Fibroblast of villous mesenchyme (primary cell): ENCODE measurements at regions not wholly inside any gene's neighbourhood (a gene's known extent, or its start where the extent isn't known, plus 50 kb on each side); places are given as distances from the start of the nearest gene placed in this dataset.

ENCODE experiments used
- DNase-seq: peaks from one replicate; pipeline ENCODE4 v3.0.0-alpha.2; 2010; ENCODE audit warnings: low read depth
- H3K4me3 ChIP-seq: 2 replicates; pipeline ENCODE4 v1.5.1; 2011; ENCODE audit warnings: low read depth, mild to moderate bottlenecking, low read length
- TF ChIP-seq, protein P1 (sequence below): IDR thresholded peaks from 2 replicates; pipeline ENCODE4 v1.5.1; 2012; ENCODE audit warnings: low read depth, mild to moderate bottlenecking, low read length; ENCODE audit not compliant: insufficient read depth

DNA sequence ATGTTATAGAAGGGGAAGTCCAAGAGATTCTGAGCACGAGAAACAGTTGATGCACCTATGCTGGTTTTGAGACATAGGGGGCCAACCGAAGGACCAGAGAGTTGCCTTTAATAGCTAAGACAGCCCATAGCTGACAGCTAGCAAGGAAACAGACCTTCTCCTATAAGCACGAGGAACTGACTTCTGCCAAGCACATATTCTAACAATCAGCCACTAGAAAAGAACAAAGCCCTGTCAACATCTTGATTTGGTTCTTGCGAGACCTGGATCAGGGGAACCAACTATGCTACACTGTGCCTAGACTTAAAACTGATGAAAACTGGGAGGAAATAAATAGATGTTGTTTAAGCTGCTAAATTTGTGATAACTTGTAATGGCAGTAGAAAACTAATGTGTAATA is 785.6 kb downstream of the TMTC2 start:
- DNase-seq = no peak
- TF ChIP-seq, protein P1, sequence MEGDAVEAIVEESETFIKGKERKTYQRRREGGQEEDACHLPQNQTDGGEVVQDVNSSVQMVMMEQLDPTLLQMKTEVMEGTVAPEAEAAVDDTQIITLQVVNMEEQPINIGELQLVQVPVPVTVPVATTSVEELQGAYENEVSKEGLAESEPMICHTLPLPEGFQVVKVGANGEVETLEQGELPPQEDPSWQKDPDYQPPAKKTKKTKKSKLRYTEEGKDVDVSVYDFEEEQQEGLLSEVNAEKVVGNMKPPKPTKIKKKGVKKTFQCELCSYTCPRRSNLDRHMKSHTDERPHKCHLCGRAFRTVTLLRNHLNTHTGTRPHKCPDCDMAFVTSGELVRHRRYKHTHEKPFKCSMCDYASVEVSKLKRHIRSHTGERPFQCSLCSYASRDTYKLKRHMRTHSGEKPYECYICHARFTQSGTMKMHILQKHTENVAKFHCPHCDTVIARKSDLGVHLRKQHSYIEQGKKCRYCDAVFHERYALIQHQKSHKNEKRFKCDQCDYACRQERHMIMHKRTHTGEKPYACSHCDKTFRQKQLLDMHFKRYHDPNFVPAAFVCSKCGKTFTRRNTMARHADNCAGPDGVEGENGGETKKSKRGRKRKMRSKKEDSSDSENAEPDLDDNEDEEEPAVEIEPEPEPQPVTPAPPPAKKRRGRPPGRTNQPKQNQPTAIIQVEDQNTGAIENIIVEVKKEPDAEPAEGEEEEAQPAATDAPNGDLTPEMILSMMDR = no peak
- no peak overlapping the region for H3K4me3 ChIP-seq

DNA sequence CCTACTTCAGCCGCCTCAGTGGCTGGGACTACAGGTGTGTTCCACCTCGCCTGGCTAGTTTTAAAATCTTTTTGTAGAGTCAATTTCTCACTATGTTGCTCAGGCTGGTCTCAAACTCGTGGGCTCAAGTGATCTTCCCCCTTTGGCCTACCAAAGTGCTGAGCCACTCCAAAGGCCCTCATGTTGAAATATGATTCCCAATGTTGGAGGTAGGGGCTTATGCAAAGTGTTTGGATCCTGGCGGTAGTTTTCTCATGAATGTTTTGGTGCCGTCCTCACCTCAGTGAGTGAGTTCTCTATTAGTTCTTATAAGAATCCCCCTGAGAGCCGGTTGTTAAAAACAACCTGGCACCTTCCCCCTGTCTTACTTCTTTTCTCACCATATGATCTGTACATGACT is 784.6 kb downstream of the TMTC2 start:
- no peak overlapping the region for H3K4me3 ChIP-seq
- TF ChIP-seq, protein P1 = no peak
- DNase-seq = no peak

DNA sequence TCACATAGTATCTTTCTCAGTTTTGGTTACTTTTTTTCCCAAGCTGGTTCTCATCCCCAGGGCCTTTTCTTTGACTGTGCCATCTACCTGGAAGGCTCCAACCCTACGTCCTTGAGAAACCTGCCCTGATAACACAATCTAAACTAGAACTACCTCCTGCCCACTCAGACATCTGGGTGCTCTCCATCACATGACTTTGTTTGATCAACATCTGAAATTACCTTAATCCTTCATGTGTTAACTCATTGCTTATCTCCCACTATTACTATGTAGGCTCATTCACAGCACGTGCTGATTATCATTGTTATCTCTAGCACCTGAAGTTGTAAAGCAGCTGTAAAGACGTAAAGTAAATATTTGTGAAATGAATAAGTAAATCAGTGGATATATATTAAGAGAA is 784.0 kb downstream of the TMTC2 start:
- DNase-seq = no peak
- H3K4me3 ChIP-seq = no peak overlapping the region
- TF ChIP-seq, protein P1 = no peak

DNA sequence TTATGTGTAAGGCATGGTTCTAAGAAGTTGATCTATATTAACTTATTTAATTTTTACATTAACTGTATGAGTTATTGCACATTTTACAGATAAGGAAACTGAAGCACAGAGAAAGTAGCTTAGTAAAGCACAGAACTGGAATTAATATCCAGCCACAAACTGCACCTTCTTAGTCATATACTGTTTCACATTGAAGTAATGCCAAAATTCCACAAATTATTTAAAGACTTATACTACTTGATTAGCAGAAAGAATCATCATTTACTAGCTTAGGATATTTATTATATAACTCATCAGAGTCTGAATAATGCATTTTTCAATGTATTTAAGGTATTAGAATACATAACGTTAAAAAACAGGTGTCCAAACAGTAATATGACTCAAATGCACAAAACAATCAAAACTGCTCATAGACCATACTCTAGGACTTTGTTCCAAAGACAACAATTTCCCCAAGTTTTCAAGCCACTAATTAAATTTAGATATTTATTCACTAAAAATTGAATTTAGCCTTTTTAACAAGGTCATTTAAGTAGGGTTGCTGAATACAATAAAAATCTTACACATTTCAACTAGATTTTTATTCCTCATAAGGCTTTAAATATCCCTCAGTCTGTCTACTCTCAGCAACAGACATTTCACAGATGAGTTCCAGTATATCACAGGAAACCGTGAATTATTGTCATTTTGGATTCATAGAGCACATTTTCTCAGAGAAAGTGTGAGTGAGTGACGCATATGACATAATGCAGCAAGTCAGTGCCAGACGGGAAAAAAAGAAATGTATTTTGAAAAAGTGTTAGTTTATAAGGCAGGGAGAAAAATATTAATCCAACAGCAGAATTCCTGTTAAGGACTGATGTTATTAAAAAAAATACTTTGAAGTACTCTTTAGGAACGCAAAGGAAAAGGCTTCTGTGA is 782.5 kb downstream of the TMTC2 start:
- TF ChIP-seq, protein P1 = no peak
- H3K4me3 ChIP-seq = no peak overlapping the region
- no peak for DNase-seq

DNA sequence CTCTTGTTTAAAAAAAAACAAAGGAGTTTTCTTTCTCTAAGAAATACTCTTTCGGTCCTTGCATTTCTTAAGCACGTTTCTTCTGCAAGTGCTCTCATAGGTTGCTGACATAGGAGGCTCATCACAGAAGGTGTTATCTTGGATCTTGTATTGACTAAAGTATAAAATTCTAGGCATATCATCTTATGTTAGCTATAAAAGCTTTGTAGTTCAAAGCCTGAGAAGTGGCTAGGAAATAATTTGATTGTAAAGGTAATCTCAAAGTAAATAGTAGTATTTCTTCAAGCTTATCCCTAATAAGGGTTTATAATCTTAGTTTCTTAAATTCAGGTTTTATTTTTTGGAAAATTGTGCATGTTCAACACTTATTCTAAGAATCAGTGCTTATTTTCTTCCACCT is 778.9 kb downstream of the TMTC2 start:
- H3K4me3 ChIP-seq = no peak overlapping the region
- TF ChIP-seq, protein P1 = no peak
- no peak for DNase-seq

DNA sequence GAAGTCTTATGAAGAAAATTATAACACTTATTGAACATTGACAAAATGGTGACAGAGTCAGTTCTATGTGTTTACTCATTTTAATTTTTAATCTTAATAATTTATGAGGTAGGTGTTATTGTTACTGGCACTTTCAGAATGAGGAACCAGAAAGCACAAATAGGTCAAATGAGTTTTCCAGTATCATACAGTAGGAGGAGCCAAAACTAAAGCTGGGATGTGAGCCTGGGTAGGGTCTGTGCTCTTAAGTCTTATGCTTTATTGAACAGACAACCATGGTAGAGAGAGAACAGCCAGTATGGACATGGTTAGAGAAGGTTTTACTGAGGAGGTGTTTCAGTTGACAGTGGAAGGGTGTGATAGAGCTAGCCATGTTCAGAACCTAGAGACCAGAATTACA is 775.7 kb downstream of the TMTC2 start:
- no peak for DNase-seq
- no peak overlapping the region for H3K4me3 ChIP-seq
- TF ChIP-seq, protein P1 = no peak
